PFSK-1 (cell line): ENCODE measurements at regions not wholly inside any gene's neighbourhood (a gene's known extent, or its start where the extent isn't known, plus 50 kb on each side); places are given as distances from the start of the nearest gene placed in this dataset.

Experiments used
- FOXP2 ChIP-seq: optimal IDR thresholded peaks from 2 replicates; pipeline ENCODE3; 2011; ENCODE audit warnings: borderline replicate concordance, control low read depth, inconsistent platforms; ENCODE audit not compliant: insufficient read depth; ENCODE audit errors: extremely low read length, extremely low read depth
- POLR2AphosphoS5 ChIP-seq: IDR thresholded peaks from 2 replicates; pipeline ENCODE4 v1.6.1; 2012; ENCODE audit warnings: low read depth, mild to moderate bottlenecking, control low read depth, low read length, moderate library complexity
- REST ChIP-seq, 2 experiments: IDR thresholded peaks; 2 replicates each; pipeline versions ENCODE4 v1.6.1 to v1.8.0; 2011 to 2012; ENCODE audit warnings: low read depth in 2 of 2, low read length in 2 of 2, control low read depth in 1 of 2, inconsistent platforms in 1 of 2, mild to moderate bottlenecking in 1 of 2, moderate library complexity in 1 of 2; ENCODE audit not compliant: insufficient read depth in 1 of 2
- SIN3A ChIP-seq: IDR thresholded peaks from 2 replicates; pipeline ENCODE4 v1.6.1; 2012; ENCODE audit warnings: mild to moderate bottlenecking, low read length, moderate library complexity, borderline replicate concordance; ENCODE audit not compliant: insufficient read depth
- TAF1 ChIP-seq: IDR thresholded peaks from 2 replicates; pipeline ENCODE4 v1.6.1; 2012; ENCODE audit warnings: low read length, control low read depth, borderline replicate concordance; ENCODE audit not compliant: insufficient read depth

GRCh38 chr11:110373051-110373702, 56.6 kb upstream of the FDX1 start:
- no peak for TF ChIP-seq REST (IDR thresholded peaks at IDR 0.05; ENCODE audit: insufficient read depth in 1 of 2, low read depth in 2 of 2, low read length in 2 of 2)
- TF ChIP-seq SIN3A, result no peak
- no peak for TF ChIP-seq TAF1
- no peak for TF ChIP-seq FOXP2
- TF ChIP-seq POLR2AphosphoS5, result no peak

GRCh38 chr11:110374921-110375320, 54.8 kb upstream of the FDX1 start:
- TF ChIP-seq TAF1 (no peak), REST (IDR thresholded peaks at IDR 0.05; ENCODE audit: insufficient read depth in 1 of 2, low read depth in 2 of 2, low read length in 2 of 2) (no peak), POLR2AphosphoS5 (no peak), FOXP2 (no peak)

- no peak for TF ChIP-seq FOXP2
- no peak for TF ChIP-seq SIN3A
- no peak for TF ChIP-seq TAF1
- TF ChIP-seq POLR2AphosphoS5, result no peak
- TF ChIP-seq REST (IDR thresholded peaks at IDR 0.05; ENCODE audit: insufficient read depth in 1 of 2, low read depth in 2 of 2, low read length in 2 of 2), result no peak
These were observed 54.4 kb upstream of the FDX1 start for GRCh38 chr11:110375351-110375750.

GRCh38 chr11:110376021-110376420, 53.7 kb upstream of the FDX1 start:
- TF ChIP-seq POLR2AphosphoS5 (no peak), SIN3A (no peak)

- no peak for TF ChIP-seq TAF1
- no peak for TF ChIP-seq REST (IDR thresholded peaks at IDR 0.05; ENCODE audit: insufficient read depth in 1 of 2, low read depth in 2 of 2, low read length in 2 of 2)
- no peak for TF ChIP-seq SIN3A
- TF ChIP-seq POLR2AphosphoS5, result no peak
- TF ChIP-seq FOXP2, result no peak
These were observed 52.9 kb upstream of the FDX1 start for GRCh38 chr11:110376711-110377324.
